ENCODE measurements at regions not wholly inside any gene's neighbourhood (a gene's known extent, or its start where the extent isn't known, plus 50 kb on each side); places are given as distances from the start of the nearest gene placed in this dataset.

- TF ChIP-seq CTCF (IDR thresholded peaks at IDR 0.05) = no peak
- no peak for DNase-seq (ENCODE audit: low spot score)
- H3K4me3 ChIP-seq = no peak overlapping the region
- H3K27ac ChIP-seq = no peak overlapping the region
Observed at GRCh38 chr3:168161696-168162095, 66.0 kb upstream of the GOLIM4 start.

- DNase-seq (ENCODE audit: low spot score) = no peak
- Histone ChIP-seq H3K27ac (no peak overlapping the region), H3K4me3 (no peak overlapping the region)
- TF ChIP-seq CTCF (IDR thresholded peaks at IDR 0.05) = no peak
Observed at GRCh38 chr3:168157903-168158302, 62.2 kb upstream of the GOLIM4 start.

- no peak overlapping the region for H3K4me3 ChIP-seq
Observed at GRCh38 chr3:168157099-168157700, 61.5 kb upstream of the GOLIM4 start.

GRCh38 chr3:168156479-168156878, 60.8 kb upstream of the GOLIM4 start:
- Histone ChIP-seq H3K27ac (no peak overlapping the region), H3K4me3 (no peak overlapping the region)
- no peak for DNase-seq (ENCODE audit: low spot score)
- no peak for TF ChIP-seq CTCF (IDR thresholded peaks at IDR 0.05)

More at GRCh38 chr3:168157099-168157700, 61.5 kb upstream of the GOLIM4 start:
- no peak overlapping the region for H3K27ac ChIP-seq
- TF ChIP-seq CTCF (IDR thresholded peaks at IDR 0.05) = no peak
- no peak for DNase-seq (ENCODE audit: low spot score)

GRCh38 chr3:168155303-168155702, 59.6 kb upstream of the GOLIM4 start:
- H3K4me3 ChIP-seq = no peak overlapping the region
- H3K27ac ChIP-seq = no peak overlapping the region
- TF ChIP-seq CTCF (IDR thresholded peaks at IDR 0.05) = no peak
- DNase-seq (ENCODE audit: low spot score) = no peak

- Histone ChIP-seq H3K4me3 (no peak overlapping the region), H3K27ac (no peak overlapping the region)
- no peak for DNase-seq (ENCODE audit: low spot score)
- TF ChIP-seq CTCF (IDR thresholded peaks at IDR 0.05) = no peak
Observed at GRCh38 chr3:168154089-168154488, 58.4 kb upstream of the GOLIM4 start.

- Histone ChIP-seq H3K4me3 (no peak overlapping the region), H3K27ac (no peak overlapping the region)
- no peak for DNase-seq (ENCODE audit: low spot score)
- no peak for TF ChIP-seq CTCF (IDR thresholded peaks at IDR 0.05)
Observed at GRCh38 chr3:168152149-168152548, 56.4 kb upstream of the GOLIM4 start.

Data from coronary artery (tissue), 2 donors.